Body of pancreas (tissue), 4 donors: ENCODE measurements at regions not wholly inside any gene's neighbourhood (a gene's known extent, or its start where the extent isn't known, plus 50 kb on each side); places are given as distances from the start of the nearest gene placed in this dataset.

Experiments
- POLR2A ChIP-seq, 3 donors: fragments of 450-650 bp; IDR thresholded peaks; one replicate each; pipeline ENCODE4 v1.6.1; 2016; ENCODE audit warnings: antibody characterized with exemption in 3 of 3, mild to moderate bottlenecking in 2 of 3
- TF ChIP-seq, protein P1 (sequence below), 7 experiments: fragments of 450-650 bp in 4 of 7; fragments of 200-600 bp in 3 of 7; sonication (generic) in 3 of 7; IDR thresholded peaks; one replicate each; pipeline ENCODE4 v1.5.1; 2016 to 2019; ENCODE audit warnings: antibody characterized with exemption in 7 of 7

DNA sequence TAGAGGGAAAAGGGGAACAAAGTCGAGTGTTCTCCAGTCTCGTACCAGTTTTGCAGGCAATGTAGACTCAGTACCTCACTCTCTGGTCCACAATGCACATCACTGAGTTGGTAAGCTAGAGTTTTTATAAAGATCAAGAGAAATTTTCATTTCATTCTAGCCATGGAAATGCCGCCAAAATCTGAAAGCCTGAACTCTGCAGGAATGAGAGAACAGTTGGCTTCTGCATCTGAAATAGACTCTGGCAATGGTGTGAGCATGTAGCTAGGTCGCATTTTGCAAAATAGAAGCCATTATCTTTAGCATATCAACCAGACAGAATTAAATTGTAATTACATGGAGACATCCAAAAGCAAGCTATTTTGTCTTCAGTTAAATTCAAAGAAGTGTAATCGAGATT, 381.0 kb downstream of the NOVA1 start:
- TF ChIP-seq, protein P1, sequence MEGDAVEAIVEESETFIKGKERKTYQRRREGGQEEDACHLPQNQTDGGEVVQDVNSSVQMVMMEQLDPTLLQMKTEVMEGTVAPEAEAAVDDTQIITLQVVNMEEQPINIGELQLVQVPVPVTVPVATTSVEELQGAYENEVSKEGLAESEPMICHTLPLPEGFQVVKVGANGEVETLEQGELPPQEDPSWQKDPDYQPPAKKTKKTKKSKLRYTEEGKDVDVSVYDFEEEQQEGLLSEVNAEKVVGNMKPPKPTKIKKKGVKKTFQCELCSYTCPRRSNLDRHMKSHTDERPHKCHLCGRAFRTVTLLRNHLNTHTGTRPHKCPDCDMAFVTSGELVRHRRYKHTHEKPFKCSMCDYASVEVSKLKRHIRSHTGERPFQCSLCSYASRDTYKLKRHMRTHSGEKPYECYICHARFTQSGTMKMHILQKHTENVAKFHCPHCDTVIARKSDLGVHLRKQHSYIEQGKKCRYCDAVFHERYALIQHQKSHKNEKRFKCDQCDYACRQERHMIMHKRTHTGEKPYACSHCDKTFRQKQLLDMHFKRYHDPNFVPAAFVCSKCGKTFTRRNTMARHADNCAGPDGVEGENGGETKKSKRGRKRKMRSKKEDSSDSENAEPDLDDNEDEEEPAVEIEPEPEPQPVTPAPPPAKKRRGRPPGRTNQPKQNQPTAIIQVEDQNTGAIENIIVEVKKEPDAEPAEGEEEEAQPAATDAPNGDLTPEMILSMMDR (IDR thresholded peaks at IDR 0.05) = no peak
- TF ChIP-seq POLR2A (IDR thresholded peaks at IDR 0.05) = no peak
